ENCODE measurements at regions not wholly inside any gene's neighbourhood (a gene's known extent, or its start where the extent isn't known, plus 50 kb on each side); places are given as distances from the start of the nearest gene placed in this dataset.

GRCh38 chr5:93303291-93303691 lies 277.7 kb downstream of the NR2F1-AS1 start:
- no peak for DNase-seq (ENCODE audit: low read depth in 1 of 2, low spot score in 1 of 2)
- Histone ChIP-seq H3K27ac (replicated peaks) (no peak overlapping the region), H3K27me3 (ENCODE audit: insufficient read depth, poor library complexity, severe bottlenecking) (no peaks in the 10 kb centered on the region), H3K4me3 (replicated peaks; ENCODE audit: insufficient read depth, low read length) (no peak overlapping the region)
- TF ChIP-seq SPI1 (IDR thresholded peaks at IDR 0.05; ENCODE audit: borderline replicate concordance, low read depth) (no peak), POLR2AphosphoS5 (IDR thresholded peaks at IDR 0.05; ENCODE audit: low read depth) (no peak), GABPA (IDR thresholded peaks at IDR 0.05; ENCODE audit: low read depth) (no peak)
- TF ChIP-seq, protein P1, sequence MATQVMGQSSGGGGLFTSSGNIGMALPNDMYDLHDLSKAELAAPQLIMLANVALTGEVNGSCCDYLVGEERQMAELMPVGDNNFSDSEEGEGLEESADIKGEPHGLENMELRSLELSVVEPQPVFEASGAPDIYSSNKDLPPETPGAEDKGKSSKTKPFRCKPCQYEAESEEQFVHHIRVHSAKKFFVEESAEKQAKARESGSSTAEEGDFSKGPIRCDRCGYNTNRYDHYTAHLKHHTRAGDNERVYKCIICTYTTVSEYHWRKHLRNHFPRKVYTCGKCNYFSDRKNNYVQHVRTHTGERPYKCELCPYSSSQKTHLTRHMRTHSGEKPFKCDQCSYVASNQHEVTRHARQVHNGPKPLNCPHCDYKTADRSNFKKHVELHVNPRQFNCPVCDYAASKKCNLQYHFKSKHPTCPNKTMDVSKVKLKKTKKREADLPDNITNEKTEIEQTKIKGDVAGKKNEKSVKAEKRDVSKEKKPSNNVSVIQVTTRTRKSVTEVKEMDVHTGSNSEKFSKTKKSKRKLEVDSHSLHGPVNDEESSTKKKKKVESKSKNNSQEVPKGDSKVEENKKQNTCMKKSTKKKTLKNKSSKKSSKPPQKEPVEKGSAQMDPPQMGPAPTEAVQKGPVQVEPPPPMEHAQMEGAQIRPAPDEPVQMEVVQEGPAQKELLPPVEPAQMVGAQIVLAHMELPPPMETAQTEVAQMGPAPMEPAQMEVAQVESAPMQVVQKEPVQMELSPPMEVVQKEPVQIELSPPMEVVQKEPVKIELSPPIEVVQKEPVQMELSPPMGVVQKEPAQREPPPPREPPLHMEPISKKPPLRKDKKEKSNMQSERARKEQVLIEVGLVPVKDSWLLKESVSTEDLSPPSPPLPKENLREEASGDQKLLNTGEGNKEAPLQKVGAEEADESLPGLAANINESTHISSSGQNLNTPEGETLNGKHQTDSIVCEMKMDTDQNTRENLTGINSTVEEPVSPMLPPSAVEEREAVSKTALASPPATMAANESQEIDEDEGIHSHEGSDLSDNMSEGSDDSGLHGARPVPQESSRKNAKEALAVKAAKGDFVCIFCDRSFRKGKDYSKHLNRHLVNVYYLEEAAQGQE (IDR thresholded peaks at IDR 0.05; ENCODE audit: insufficient replicate concordance, low read depth): no peak
- TF ChIP-seq, protein P2, sequence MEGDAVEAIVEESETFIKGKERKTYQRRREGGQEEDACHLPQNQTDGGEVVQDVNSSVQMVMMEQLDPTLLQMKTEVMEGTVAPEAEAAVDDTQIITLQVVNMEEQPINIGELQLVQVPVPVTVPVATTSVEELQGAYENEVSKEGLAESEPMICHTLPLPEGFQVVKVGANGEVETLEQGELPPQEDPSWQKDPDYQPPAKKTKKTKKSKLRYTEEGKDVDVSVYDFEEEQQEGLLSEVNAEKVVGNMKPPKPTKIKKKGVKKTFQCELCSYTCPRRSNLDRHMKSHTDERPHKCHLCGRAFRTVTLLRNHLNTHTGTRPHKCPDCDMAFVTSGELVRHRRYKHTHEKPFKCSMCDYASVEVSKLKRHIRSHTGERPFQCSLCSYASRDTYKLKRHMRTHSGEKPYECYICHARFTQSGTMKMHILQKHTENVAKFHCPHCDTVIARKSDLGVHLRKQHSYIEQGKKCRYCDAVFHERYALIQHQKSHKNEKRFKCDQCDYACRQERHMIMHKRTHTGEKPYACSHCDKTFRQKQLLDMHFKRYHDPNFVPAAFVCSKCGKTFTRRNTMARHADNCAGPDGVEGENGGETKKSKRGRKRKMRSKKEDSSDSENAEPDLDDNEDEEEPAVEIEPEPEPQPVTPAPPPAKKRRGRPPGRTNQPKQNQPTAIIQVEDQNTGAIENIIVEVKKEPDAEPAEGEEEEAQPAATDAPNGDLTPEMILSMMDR (IDR thresholded peaks at IDR 0.05; ENCODE audit: insufficient read depth, low read length): no peak

DNA sequence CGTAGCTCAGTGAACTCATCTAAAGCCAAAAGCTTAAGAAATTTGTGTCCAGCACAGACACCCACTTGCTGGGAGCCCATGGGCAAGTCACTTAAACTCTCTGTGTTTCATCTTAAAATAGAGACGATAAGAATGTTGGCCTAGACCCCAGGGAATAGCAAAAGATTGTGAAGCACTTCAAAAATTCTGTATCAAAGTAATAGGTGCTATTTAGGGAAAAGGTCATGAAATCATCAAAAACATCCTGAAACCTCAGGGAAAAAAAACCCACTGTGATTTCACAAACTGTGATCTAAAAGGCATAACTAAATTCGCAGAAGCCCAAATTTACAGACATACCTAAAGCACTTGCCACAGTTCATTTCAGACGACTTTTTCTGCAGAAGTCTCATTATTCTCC lies 278.3 kb downstream of the NR2F1-AS1 start:
- DNase-seq (ENCODE audit: low read depth in 1 of 2, low spot score in 1 of 2): no peak
- Histone ChIP-seq H3K27me3 (ENCODE audit: insufficient read depth, poor library complexity, severe bottlenecking) (no peaks in the 10 kb centered on the region), H3K4me3 (replicated peaks; ENCODE audit: insufficient read depth, low read length) (no peak overlapping the region), H3K27ac (replicated peaks) (no peak overlapping the region)
- TF ChIP-seq, protein P1 (IDR thresholded peaks at IDR 0.05; ENCODE audit: insufficient replicate concordance, low read depth): no peak
- TF ChIP-seq, protein P2 (IDR thresholded peaks at IDR 0.05; ENCODE audit: insufficient read depth, low read length): no peak
- TF ChIP-seq SPI1 (IDR thresholded peaks at IDR 0.05; ENCODE audit: borderline replicate concordance, low read depth) (no peak), POLR2AphosphoS5 (IDR thresholded peaks at IDR 0.05; ENCODE audit: low read depth) (no peak), GABPA (IDR thresholded peaks at IDR 0.05; ENCODE audit: low read depth) (no peak)

- H3K27ac ChIP-seq (replicated peaks): no peak overlapping the region
- TF ChIP-seq, protein P1 (IDR thresholded peaks at IDR 0.05; ENCODE audit: insufficient replicate concordance, low read depth): no peak
- TF ChIP-seq GABPA (IDR thresholded peaks at IDR 0.05; ENCODE audit: low read depth) (no peak), POLR2AphosphoS5 (IDR thresholded peaks at IDR 0.05; ENCODE audit: low read depth) (no peak), SPI1 (IDR thresholded peaks at IDR 0.05; ENCODE audit: borderline replicate concordance, low read depth) (no peak)
- TF ChIP-seq, protein P2 (IDR thresholded peaks at IDR 0.05; ENCODE audit: insufficient read depth, low read length): no peak
- DNase-seq (ENCODE audit: low read depth in 1 of 2, low spot score in 1 of 2): no peak
- no peak overlapping the region for H3K4me3 ChIP-seq (replicated peaks; ENCODE audit: insufficient read depth, low read length)
- no peaks in the 10 kb centered on the region for H3K27me3 ChIP-seq (ENCODE audit: insufficient read depth, poor library complexity, severe bottlenecking)
Measured at GRCh38 chr5:93300945-93301344, 280.1 kb downstream of the NR2F1-AS1 start.

Data from HL-60 (cell line).